Glutamatergic neuron (in vitro differentiated cells): ENCODE measurements at regions not wholly inside any gene's neighbourhood (a gene's known extent, or its start where the extent isn't known, plus 50 kb on each side); places are given as distances from the start of the nearest gene placed in this dataset.
"Not testable (repeated sequence)": the region's sequence is repeated elsewhere in the genome, so short reads cannot be mapped to it uniquely, and the experiment has no call there.

Experiments
- DNase-seq: peaks from one replicate; pipeline ENCODE4 v3.0.0; 2022
- H3K27ac Mint-ChIP-seq: one replicate; pipeline ENCODE4 v1.8.0; 2020; ENCODE audit warnings: mild to moderate bottlenecking, mixed read lengths, inconsistent platforms; ENCODE audit not compliant: unreplicated experiment
- H3K27me3 Mint-ChIP-seq: one replicate; pipeline ENCODE4 v1.8.0; 2020; ENCODE audit warnings: mild to moderate bottlenecking, moderate library complexity, mixed read lengths, inconsistent platforms; ENCODE audit not compliant: unreplicated experiment
- H3K36me3 Mint-ChIP-seq: one replicate; pipeline ENCODE4 v1.8.0; 2020; ENCODE audit warnings: mild to moderate bottlenecking, mixed read lengths, inconsistent platforms; ENCODE audit not compliant: unreplicated experiment
- H3K4me1 Mint-ChIP-seq: one replicate; pipeline ENCODE4 v1.8.0; 2020; ENCODE audit warnings: mild to moderate bottlenecking, low read depth, mixed read lengths, inconsistent platforms; ENCODE audit not compliant: unreplicated experiment
- H3K4me3 Mint-ChIP-seq: one replicate; pipeline ENCODE4 v1.8.0; 2020; ENCODE audit warnings: mild to moderate bottlenecking, mixed read lengths, inconsistent platforms; ENCODE audit not compliant: unreplicated experiment
- H3K9me3 Mint-ChIP-seq: one replicate; pipeline ENCODE4 v1.8.0; 2020; ENCODE audit warnings: mild to moderate bottlenecking, moderate library complexity, mixed read lengths, inconsistent platforms; ENCODE audit not compliant: unreplicated experiment
- CTCF ChIP-seq: fragments of 200-600 bp; sonication (generic); IDR thresholded peaks from one replicate; pipeline ENCODE4 v1.5.0; 2021; ENCODE audit not compliant: partially characterized antibody, unreplicated experiment

- H3K9me3 Mint-ChIP-seq: peaks cover 3% of the 10 kb centered on the region
- no peak overlapping the region for H3K4me3 Mint-ChIP-seq
- H3K4me1 Mint-ChIP-seq: no peaks in the 10 kb centered on the region
- DNase-seq: no peak
- no peak for TF ChIP-seq CTCF
- no peak overlapping the region for H3K27ac Mint-ChIP-seq
- H3K36me3 Mint-ChIP-seq: no peaks in the 10 kb centered on the region
- peaks cover 2% of the 10 kb centered on the region for H3K27me3 Mint-ChIP-seq
Observed at GRCh38 chr18:51350081-51350480, 152.6 kb upstream of the MEX3C start.

GRCh38 chr18:51355841-51356240 is 158.4 kb upstream of the MEX3C start:
- Mint-ChIP-seq H3K4me1 (peaks cover 6% of the 10 kb centered on the region), H3K36me3 (no peaks in the 10 kb centered on the region), H3K27me3 (peaks cover 2% of the 10 kb centered on the region), H3K4me3 (no peak overlapping the region), H3K27ac (no peak overlapping the region), H3K9me3 (peaks cover 3% of the 10 kb centered on the region)
- no peak for TF ChIP-seq CTCF
- DNase-seq: no peak

GRCh38 chr18:51360301-51360700 is 162.8 kb upstream of the MEX3C start:
- H3K36me3 Mint-ChIP-seq, H3K9me3 Mint-ChIP-seq, H3K27ac Mint-ChIP-seq, H3K27me3 Mint-ChIP-seq, H3K4me3 Mint-ChIP-seq, DNase-seq: not testable (repeated sequence)
- peaks cover 12% of the 10 kb centered on the region for H3K4me1 Mint-ChIP-seq

- Mint-ChIP-seq H3K36me3 (no peaks in the 10 kb centered on the region), H3K4me3 (no peak overlapping the region), H3K27me3 (peaks cover 2% of the 10 kb centered on the region), H3K27ac (peak overlapping the region; percentile 72), H3K9me3 (no peaks in the 10 kb centered on the region), H3K4me1 (peaks cover 12% of the 10 kb centered on the region)
- TF ChIP-seq CTCF: no peak
- no peak for DNase-seq
Observed at GRCh38 chr18:51361130-51361860, 163.8 kb upstream of the MEX3C start.

GRCh38 chr18:51363384-51363783 is 165.9 kb upstream of the MEX3C start:
- H3K9me3 Mint-ChIP-seq: peaks cover 2% of the 10 kb centered on the region
- no peak overlapping the region for H3K27ac Mint-ChIP-seq
- H3K27me3 Mint-ChIP-seq: peaks cover 2% of the 10 kb centered on the region
- no peak for DNase-seq
- no peak for TF ChIP-seq CTCF
- H3K4me1 Mint-ChIP-seq: peaks cover 7% of the 10 kb centered on the region
- no peak overlapping the region for H3K4me3 Mint-ChIP-seq
- no peaks in the 10 kb centered on the region for H3K36me3 Mint-ChIP-seq
